Uterus (tissue), 2 donors: ENCODE measurements at regions not wholly inside any gene's neighbourhood (a gene's known extent, or its start where the extent isn't known, plus 50 kb on each side); places are given as distances from the start of the nearest gene placed in this dataset.

ENCODE experiments used
- POLR2A ChIP-seq, 2 donors: fragments of 450-650 bp; IDR thresholded peaks; one replicate each; pipeline ENCODE4 v1.6.1; 2016; ENCODE audit warnings: antibody characterized with exemption in 2 of 2, mild to moderate bottlenecking in 1 of 2, moderate library complexity in 1 of 2
- TF ChIP-seq, protein P1 (sequence below), 4 experiments: fragments of 200-600 bp in 2 of 4; fragments of 450-650 bp in 2 of 4; sonication (generic) in 2 of 4; IDR thresholded peaks; one replicate each; pipeline ENCODE4 v1.5.1; 2016 to 2019; ENCODE audit warnings: antibody characterized with exemption in 4 of 4, mild to moderate bottlenecking in 2 of 4, moderate library complexity in 1 of 4

DNA sequence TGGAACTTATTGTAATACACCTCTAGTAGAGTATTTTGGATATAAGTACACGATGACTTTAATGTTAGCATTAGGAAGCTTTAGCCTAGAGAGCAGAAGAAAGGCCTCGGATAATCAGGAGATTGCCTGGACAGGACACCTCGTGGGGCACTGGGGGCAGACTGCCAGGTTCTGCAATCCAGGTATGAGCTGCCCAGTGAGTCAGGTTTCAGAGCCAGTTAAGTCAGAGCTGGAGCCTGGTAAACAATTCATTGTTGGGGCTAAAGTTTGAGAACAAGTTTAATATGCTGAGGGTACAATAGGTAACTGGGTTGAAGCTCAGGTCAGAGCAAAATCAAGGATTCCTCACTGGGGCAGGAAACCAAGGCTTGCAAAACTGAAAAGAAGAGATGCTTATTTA lies 107.4 kb downstream of the RERGL start:
- TF ChIP-seq, protein P1, sequence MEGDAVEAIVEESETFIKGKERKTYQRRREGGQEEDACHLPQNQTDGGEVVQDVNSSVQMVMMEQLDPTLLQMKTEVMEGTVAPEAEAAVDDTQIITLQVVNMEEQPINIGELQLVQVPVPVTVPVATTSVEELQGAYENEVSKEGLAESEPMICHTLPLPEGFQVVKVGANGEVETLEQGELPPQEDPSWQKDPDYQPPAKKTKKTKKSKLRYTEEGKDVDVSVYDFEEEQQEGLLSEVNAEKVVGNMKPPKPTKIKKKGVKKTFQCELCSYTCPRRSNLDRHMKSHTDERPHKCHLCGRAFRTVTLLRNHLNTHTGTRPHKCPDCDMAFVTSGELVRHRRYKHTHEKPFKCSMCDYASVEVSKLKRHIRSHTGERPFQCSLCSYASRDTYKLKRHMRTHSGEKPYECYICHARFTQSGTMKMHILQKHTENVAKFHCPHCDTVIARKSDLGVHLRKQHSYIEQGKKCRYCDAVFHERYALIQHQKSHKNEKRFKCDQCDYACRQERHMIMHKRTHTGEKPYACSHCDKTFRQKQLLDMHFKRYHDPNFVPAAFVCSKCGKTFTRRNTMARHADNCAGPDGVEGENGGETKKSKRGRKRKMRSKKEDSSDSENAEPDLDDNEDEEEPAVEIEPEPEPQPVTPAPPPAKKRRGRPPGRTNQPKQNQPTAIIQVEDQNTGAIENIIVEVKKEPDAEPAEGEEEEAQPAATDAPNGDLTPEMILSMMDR (IDR thresholded peaks at IDR 0.05) = no peak
- TF ChIP-seq POLR2A (IDR thresholded peaks at IDR 0.05) = no peak
